Transverse colon (tissue), 4 donors: ENCODE measurements at regions not wholly inside any gene's neighbourhood (a gene's known extent, or its start where the extent isn't known, plus 50 kb on each side); places are given as distances from the start of the nearest gene placed in this dataset.

Source experiments
- CTCF ChIP-seq, 5 experiments: fragments of 200-600 bp in 3 of 5; fragments of 450-650 bp in 2 of 5; sonication (generic) in 3 of 5; IDR thresholded peaks; 1 replicate in 2 of 5; 2 replicates in 3 of 5; pipeline ENCODE4 v1.5.1; 2016 to 2017; ENCODE audit warnings: antibody characterized with exemption in 5 of 5, inconsistent platforms in 3 of 5, mild to moderate bottlenecking in 2 of 5, moderate library complexity in 1 of 5
- POLR2A ChIP-seq: fragments of 450-650 bp; IDR thresholded peaks from one replicate; pipeline ENCODE4 v1.6.1; 2016; ENCODE audit warnings: antibody characterized with exemption, mild to moderate bottlenecking, moderate library complexity
- POLR2AphosphoS5 ChIP-seq, 3 donors: sonication (generic); formaldehyde crosslinking; IDR thresholded peaks; one replicate each; pipeline ENCODE4 v1.6.1; 2016; ENCODE audit warnings: antibody characterized with exemption in 3 of 3

GRCh38 chr4:14383652-14384051, 618.6 kb upstream of the CPEB2 start:
- TF ChIP-seq CTCF (IDR thresholded peaks at IDR 0.05), result no peak
- no peak for TF ChIP-seq POLR2AphosphoS5 (IDR thresholded peaks at IDR 0.05)
- TF ChIP-seq POLR2A, result no peak
